Right lobe of liver (tissue), 4 donors: ENCODE measurements at regions not wholly inside any gene's neighbourhood (a gene's known extent, or its start where the extent isn't known, plus 50 kb on each side); places are given as distances from the start of the nearest gene placed in this dataset.

Source experiments
- CTCF ChIP-seq, 4 donors: fragments of 200-600 bp in 3 of 4; fragments of 450-650 bp in 1 of 4; IDR thresholded peaks; one replicate each; pipeline versions ENCODE4 v1.5.1 to v1.8.0; 2016 to 2022; ENCODE audit warnings: antibody characterized with exemption in 4 of 4, mild to moderate bottlenecking in 2 of 4
- POLR2A ChIP-seq: fragments of 450-650 bp; IDR thresholded peaks from one replicate; pipeline ENCODE4 v1.6.1; 2017; ENCODE audit warnings: antibody characterized with exemption, mild to moderate bottlenecking
- donor health status: DM: no; HTN: no; CAD: no.
- donor health status: DM: no; HTN: no; CAD: no.
- donor health status: DM: no; HTN: yes; CAD: no.

GRCh38 chr2:167602122-167602521 is 645.3 kb downstream of the STK39 start:
- TF ChIP-seq POLR2A = no peak
- TF ChIP-seq CTCF (IDR thresholded peaks at IDR 0.05) = no peak
